ENCODE measurements at regions not wholly inside any gene's neighbourhood (a gene's known extent, or its start where the extent isn't known, plus 50 kb on each side); places are given as distances from the start of the nearest gene placed in this dataset.

GRCh38 chr1:38217316-38217715 is 170.7 kb upstream of the POU3F1 start:
- Histone ChIP-seq H3K9ac (ENCODE audit: insufficient read depth, low read length) (no peak overlapping the region), H3K9me3 (ENCODE audit: control insufficient read depth, insufficient read depth, low read depth, low read length) (no peaks in the 10 kb centered on the region), H2AFZ (ENCODE audit: low read length) (no peak overlapping the region), H3K27me3 (ENCODE audit: control insufficient read depth, insufficient read depth, low read length) (no peaks in the 10 kb centered on the region), H3K4me2 (ENCODE audit: extremely low read depth, insufficient read depth, low read length) (no peak overlapping the region), H3K4me1 (ENCODE audit: control insufficient read depth, extremely low read depth, insufficient read depth, low read length) (no peaks in the 10 kb centered on the region), H3K27ac (ENCODE audit: insufficient read depth, low read length) (no peak overlapping the region), H3K79me2 (ENCODE audit: control insufficient read depth, insufficient read depth, low read length) (no peaks in the 10 kb centered on the region), H3K36me3 (ENCODE audit: control insufficient read depth, insufficient read depth, low read length) (no peaks in the 10 kb centered on the region), H3K4me3 (replicated peaks in 1 of 4; ENCODE audit: control extremely low read depth in 1 of 4, insufficient read depth in 1 of 4, low read depth in 3 of 4, low read length in 4 of 4) (no peak overlapping the region), H4K20me1 (ENCODE audit: control insufficient read depth, extremely low read depth, insufficient read depth, low read length) (no peaks in the 10 kb centered on the region)
- DNase-seq (ENCODE audit: low read depth in 2 of 2): no peak
- TF ChIP-seq CTCF (conservative IDR thresholded peaks at IDR 0.05 in 1 of 2, IDR thresholded peaks at IDR 0.05 in 1 of 2; ENCODE audit: low read depth in 1 of 2, low read length in 2 of 2) (no peak), EZH2 (IDR thresholded peaks at IDR 0.05; ENCODE audit: low read length, missing control alignments) (no peak)

- Histone ChIP-seq H3K4me3 (replicated peaks in 1 of 4; ENCODE audit: control extremely low read depth in 1 of 4, insufficient read depth in 1 of 4, low read depth in 3 of 4, low read length in 4 of 4) (no peak overlapping the region), H3K27me3 (ENCODE audit: control insufficient read depth, insufficient read depth, low read length) (no peaks in the 10 kb centered on the region), H3K79me2 (ENCODE audit: control insufficient read depth, insufficient read depth, low read length) (no peaks in the 10 kb centered on the region), H3K9me3 (ENCODE audit: control insufficient read depth, insufficient read depth, low read depth, low read length) (no peaks in the 10 kb centered on the region), H3K4me1 (ENCODE audit: control insufficient read depth, extremely low read depth, insufficient read depth, low read length) (no peaks in the 10 kb centered on the region), H3K27ac (ENCODE audit: insufficient read depth, low read length) (no peak overlapping the region), H3K9ac (ENCODE audit: insufficient read depth, low read length) (no peak overlapping the region), H2AFZ (ENCODE audit: low read length) (no peak overlapping the region), H3K4me2 (ENCODE audit: extremely low read depth, insufficient read depth, low read length) (no peak overlapping the region), H4K20me1 (ENCODE audit: control insufficient read depth, extremely low read depth, insufficient read depth, low read length) (no peaks in the 10 kb centered on the region), H3K36me3 (ENCODE audit: control insufficient read depth, insufficient read depth, low read length) (no peaks in the 10 kb centered on the region)
- TF ChIP-seq EZH2 (IDR thresholded peaks at IDR 0.05; ENCODE audit: low read length, missing control alignments): no peak
- no peak for DNase-seq (ENCODE audit: low read depth in 2 of 2)
Observed at GRCh38 chr1:38213646-38214434, 167.2 kb upstream of the POU3F1 start.

- Histone ChIP-seq H3K4me1 (ENCODE audit: control insufficient read depth, extremely low read depth, insufficient read depth, low read length) (no peaks in the 10 kb centered on the region), H3K27ac (ENCODE audit: insufficient read depth, low read length) (no peak overlapping the region), H3K4me2 (ENCODE audit: extremely low read depth, insufficient read depth, low read length) (no peak overlapping the region), H3K27me3 (ENCODE audit: control insufficient read depth, insufficient read depth, low read length) (no peaks in the 10 kb centered on the region), H3K9me3 (ENCODE audit: control insufficient read depth, insufficient read depth, low read depth, low read length) (no peaks in the 10 kb centered on the region), H3K79me2 (ENCODE audit: control insufficient read depth, insufficient read depth, low read length) (no peaks in the 10 kb centered on the region), H3K4me3 (replicated peaks in 1 of 4; ENCODE audit: control extremely low read depth in 1 of 4, insufficient read depth in 1 of 4, low read depth in 3 of 4, low read length in 4 of 4) (no peak overlapping the region), H2AFZ (ENCODE audit: low read length) (no peak overlapping the region), H4K20me1 (ENCODE audit: control insufficient read depth, extremely low read depth, insufficient read depth, low read length) (no peaks in the 10 kb centered on the region), H3K36me3 (ENCODE audit: control insufficient read depth, insufficient read depth, low read length) (no peaks in the 10 kb centered on the region), H3K9ac (ENCODE audit: insufficient read depth, low read length) (no peak overlapping the region)
- no peak for DNase-seq (ENCODE audit: low read depth in 2 of 2)
- no peak for TF ChIP-seq EZH2 (IDR thresholded peaks at IDR 0.05; ENCODE audit: low read length, missing control alignments)
- TF ChIP-seq CTCF (conservative IDR thresholded peaks at IDR 0.05 in 1 of 2, IDR thresholded peaks at IDR 0.05 in 1 of 2; ENCODE audit: low read depth in 1 of 2, low read length in 2 of 2): no peak
Observed at GRCh38 chr1:38210895-38211177, 164.2 kb upstream of the POU3F1 start.

Measured in fibroblast of lung (primary cell).